Subcutaneous abdominal adipose tissue (tissue), 5 donors: ENCODE measurements at regions not wholly inside any gene's neighbourhood (a gene's known extent, or its start where the extent isn't known, plus 50 kb on each side); places are given as distances from the start of the nearest gene placed in this dataset.
"Not testable (repeated sequence)": the region's sequence is repeated elsewhere in the genome, so short reads cannot be mapped to it uniquely, and the experiment has no call there.

Experiments
- H3K27ac ChIP-seq: one replicate; pipeline ENCODE4 v1.7.0; 2013; ENCODE audit warnings: low read depth, mild to moderate bottlenecking, inconsistent platforms, low read length, moderate library complexity
- H3K27me3 ChIP-seq, 5 donors: one replicate each; pipeline ENCODE4 v1.7.0; 2013; ENCODE audit warnings: low read length in 5 of 5, inconsistent platforms in 1 of 5; ENCODE audit not compliant: control insufficient read depth in 5 of 5, insufficient read depth in 4 of 5
- H3K36me3 ChIP-seq, 5 donors: one replicate each; pipeline ENCODE4 v1.7.0; 2013; ENCODE audit warnings: low read length in 5 of 5; ENCODE audit not compliant: control insufficient read depth in 5 of 5, insufficient read depth in 5 of 5
- H3K4me1 ChIP-seq, 5 donors: one replicate each; pipeline ENCODE4 v1.7.0; 2013; ENCODE audit warnings: low read length in 5 of 5, mild to moderate bottlenecking in 3 of 5, moderate library complexity in 1 of 5; ENCODE audit not compliant: control insufficient read depth in 5 of 5, insufficient read depth in 5 of 5
- H3K4me3 ChIP-seq, 5 donors: one replicate each; pipeline ENCODE4 v1.7.0; 2013; ENCODE audit warnings: low read length in 5 of 5, low read depth in 1 of 5
- H3K9ac ChIP-seq, 5 donors: one replicate each; pipeline ENCODE4 v1.7.0; 2013; ENCODE audit warnings: low read length in 5 of 5, mild to moderate bottlenecking in 4 of 5, moderate library complexity in 3 of 5
- H3K9me3 ChIP-seq, 5 donors: one replicate each; pipeline ENCODE4 v1.7.0; 2013; ENCODE audit warnings: low read length in 5 of 5; ENCODE audit not compliant: control insufficient read depth in 5 of 5
- donor health status: healthy.
- donor health status: healthy.
- donor health status: healthy.
- donor health status: healthy.
- donor health status: healthy.

DNA sequence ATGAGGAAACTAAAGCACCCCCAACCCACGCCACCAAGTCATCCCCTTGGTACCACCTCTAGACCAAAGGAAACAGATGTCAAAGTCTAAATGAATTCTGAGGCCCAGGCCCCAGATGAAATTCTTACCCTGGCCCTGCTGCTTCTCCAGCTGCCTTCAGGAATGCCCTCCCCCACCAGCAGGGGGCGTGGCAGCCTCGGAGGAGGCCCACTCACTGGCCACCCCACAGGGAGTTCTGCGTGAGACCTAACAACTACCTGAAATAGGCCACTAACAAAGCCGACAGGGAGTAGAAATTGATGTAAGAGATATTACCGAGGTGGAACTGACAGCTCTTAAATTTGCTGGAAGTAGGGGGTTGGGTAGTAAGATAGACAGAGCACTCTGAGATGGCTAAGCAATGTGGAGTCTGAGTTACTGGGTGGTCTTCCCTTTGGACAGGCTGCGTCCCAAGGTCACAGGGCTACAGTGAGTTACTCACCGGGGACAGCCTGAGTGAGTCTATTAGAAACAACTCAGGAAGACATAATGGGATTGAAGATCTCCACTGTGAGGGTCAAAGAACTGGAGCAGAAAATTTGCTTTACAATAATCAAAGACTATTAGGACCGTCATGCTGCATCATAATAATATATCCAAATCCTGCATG lies 240.7 kb downstream of the SHOX2 start:
- Histone ChIP-seq H3K9me3 (no peaks in the 10 kb centered on the region), H3K36me3 (no peaks in the 10 kb centered on the region), H3K4me3 (no peak overlapping the region), H3K27me3 (no peaks in the 10 kb centered on the region), H3K27ac (no peak overlapping the region), H3K4me1 (peaks cover 2 to 16% (median 8%) of the 10 kb centered on the region in 5 donors), H3K9ac (no peak overlapping the region)

DNA sequence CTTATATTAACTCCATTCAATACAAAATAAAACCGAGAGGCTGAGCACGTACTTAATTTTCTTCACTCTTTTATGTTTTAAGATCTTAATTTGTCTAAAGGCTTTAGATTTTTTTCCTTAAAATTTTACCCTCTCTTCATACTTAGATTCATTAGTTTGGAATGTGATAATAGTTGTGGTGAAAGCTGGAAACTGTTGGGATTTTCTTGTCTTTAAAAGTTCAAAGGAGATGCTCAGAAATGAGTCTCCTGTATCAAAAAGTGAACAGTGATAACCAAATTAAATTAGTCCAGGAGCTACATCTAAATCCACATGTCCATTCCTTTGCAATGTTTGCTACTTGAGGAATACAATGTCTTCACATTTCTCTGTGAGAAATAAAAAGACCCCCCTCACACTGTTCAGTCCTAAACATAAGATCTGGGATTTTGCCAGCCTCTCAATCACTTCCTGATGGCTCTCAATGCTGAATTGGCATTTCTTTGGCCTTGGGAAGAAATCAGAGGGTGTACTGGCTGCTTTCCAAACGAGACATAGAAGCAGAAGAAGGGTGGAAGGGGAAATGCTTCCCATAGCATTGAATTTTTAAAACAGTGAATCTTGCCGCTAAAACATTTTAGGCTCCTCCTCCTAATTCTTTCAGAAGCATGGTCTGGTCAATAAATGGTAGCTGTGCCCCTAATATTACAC lies 245.0 kb downstream of the SHOX2 start:
- no peak overlapping the region for H3K9ac ChIP-seq
- no peaks in the 10 kb centered on the region for H3K36me3 ChIP-seq
- H3K27ac ChIP-seq = no peak overlapping the region
- no peaks in the 10 kb centered on the region for H3K27me3 ChIP-seq
- H3K9me3 ChIP-seq = no peaks in the 10 kb centered on the region
- peaks cover 0 to 10% (median 3%) of the 10 kb centered on the region in 5 donors for H3K4me1 ChIP-seq
- H3K4me3 ChIP-seq = no peak overlapping the region

DNA sequence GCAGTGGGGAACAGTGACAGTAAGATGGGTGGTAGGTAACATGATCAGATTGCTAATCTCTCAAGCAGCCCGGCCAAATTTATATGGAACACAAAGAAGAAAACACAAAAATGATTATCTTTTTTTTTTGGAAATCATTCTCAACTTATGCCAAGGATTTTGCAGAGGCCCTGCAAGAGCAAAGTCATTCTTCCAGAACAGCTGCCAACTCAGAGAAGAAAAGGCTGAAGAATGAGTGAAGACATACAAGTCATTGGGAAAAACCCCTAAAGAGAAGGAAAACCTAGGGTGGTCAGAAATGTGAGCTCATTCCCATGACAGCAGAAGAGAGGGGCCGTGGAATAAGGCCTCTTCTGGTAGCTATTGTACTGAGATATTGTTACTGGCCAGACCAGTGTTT lies 246.7 kb downstream of the SHOX2 start:
- Histone ChIP-seq H3K36me3 (no peaks in the 10 kb centered on the region), H3K27ac (no peak overlapping the region), H3K9ac (no peak overlapping the region), H3K4me1 (peaks cover 0 to 10% (median 3%) of the 10 kb centered on the region in 5 donors), H3K4me3 (no peak overlapping the region), H3K9me3 (no peaks in the 10 kb centered on the region), H3K27me3 (no peaks in the 10 kb centered on the region)

DNA sequence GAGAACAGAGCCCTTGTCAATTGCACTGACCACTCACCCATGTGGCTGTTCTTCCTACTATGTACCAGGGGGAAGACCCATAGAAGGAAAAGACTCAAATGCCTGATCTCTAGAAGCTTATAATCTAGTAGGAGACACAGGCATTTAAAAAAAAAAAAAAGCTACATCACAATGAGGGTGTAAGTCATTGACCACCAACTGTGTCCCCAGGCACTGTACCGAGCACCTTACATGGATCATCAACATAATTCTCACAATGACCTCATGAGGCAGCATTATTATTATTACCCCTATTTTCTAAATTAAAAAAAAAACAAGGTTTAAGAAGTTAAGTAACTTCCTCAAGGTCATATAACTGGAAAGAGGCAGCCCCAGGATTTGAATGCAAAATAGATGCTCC lies 247.4 kb downstream of the SHOX2 start:
- no peaks in the 10 kb centered on the region for H3K9me3 ChIP-seq
- H3K4me1 ChIP-seq = peaks cover 0 to 10% (median 3%) of the 10 kb centered on the region in 5 donors
- H3K4me3 ChIP-seq = no peak overlapping the region
- H3K9ac ChIP-seq = no peak overlapping the region
- no peak overlapping the region for H3K27ac ChIP-seq
- no peaks in the 10 kb centered on the region for H3K27me3 ChIP-seq
- no peaks in the 10 kb centered on the region for H3K36me3 ChIP-seq

- Histone ChIP-seq H3K27me3 (no peaks in the 10 kb centered on the region), H3K4me1 (peaks cover 0 to 10% (median 3%) of the 10 kb centered on the region in 5 donors), H3K4me3 (no peak overlapping the region), H3K9me3 (peaks cover 0 to 4% (median 2%) of the 10 kb centered on the region in 5 donors), H3K27ac (no peak overlapping the region), H3K9ac (no peak overlapping the region), H3K36me3 (no peaks in the 10 kb centered on the region)
Measured at GRCh38 chr3:157857440-157857839, 248.8 kb downstream of the SHOX2 start.

DNA sequence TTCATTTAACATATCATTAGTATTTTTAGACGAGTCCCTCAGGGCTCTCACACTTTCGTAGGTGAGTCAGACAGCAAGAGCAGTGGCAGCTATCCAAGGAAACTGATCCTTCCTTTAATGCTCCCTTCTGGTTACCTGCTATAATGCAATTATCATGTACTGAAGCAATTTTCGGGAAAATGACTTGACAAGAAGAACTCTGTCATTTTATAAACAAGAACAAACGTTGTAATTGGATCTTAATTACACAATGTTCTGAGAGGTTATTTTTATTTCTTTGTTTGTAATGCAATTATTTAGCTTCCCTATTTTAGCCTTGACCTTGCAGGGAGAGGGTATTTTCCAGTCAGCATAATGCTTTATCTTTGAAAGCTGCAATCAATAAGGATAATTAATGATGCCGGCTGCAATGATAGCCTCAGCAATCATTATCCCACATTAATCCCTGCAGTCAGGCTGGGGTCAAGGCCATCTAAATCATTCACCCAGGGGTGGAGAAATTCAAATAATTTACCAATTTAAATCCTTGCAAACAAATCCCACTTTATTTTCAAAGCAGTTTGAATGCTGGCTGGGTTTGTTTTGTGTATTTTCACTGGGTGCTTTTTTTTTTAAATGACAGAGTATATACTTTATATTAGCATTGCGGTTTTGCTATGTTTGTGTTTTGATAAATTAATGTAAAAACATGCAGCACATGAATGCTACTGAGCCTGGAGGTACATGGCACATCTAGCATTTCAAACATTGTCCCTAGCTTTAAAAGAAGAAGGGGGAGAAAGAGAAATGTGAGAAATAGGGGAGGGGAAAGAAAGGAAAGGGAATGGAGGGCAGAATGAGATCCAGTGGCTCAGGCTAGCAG lies 249.9 kb downstream of the SHOX2 start:
- H3K27ac ChIP-seq = no peak overlapping the region
- peaks cover 0 to 4% (median 2%) of the 10 kb centered on the region in 5 donors for H3K9me3 ChIP-seq
- H3K4me3 ChIP-seq = no peak overlapping the region
- H3K27me3 ChIP-seq = no peaks in the 10 kb centered on the region
- H3K36me3 ChIP-seq = no peaks in the 10 kb centered on the region
- H3K9ac ChIP-seq = no peak overlapping the region
- H3K4me1 ChIP-seq = peaks cover 0 to 7% (median 3%) of the 10 kb centered on the region in 5 donors

GRCh38 chr3:157845839-157846238 lies 260.4 kb downstream of the SHOX2 start:
- H3K9ac ChIP-seq, H3K9me3 ChIP-seq, H3K4me3 ChIP-seq, H3K27me3 ChIP-seq, H3K27ac ChIP-seq, H3K4me1 ChIP-seq, H3K36me3 ChIP-seq: not testable (repeated sequence)

GRCh38 chr3:157844800-157845565 lies 261.2 kb downstream of the SHOX2 start:
- Histone ChIP-seq H3K4me1 (peaks cover 0 to 8% (median 0%) of the 10 kb centered on the region in 5 donors), H3K9me3 (no peaks in the 10 kb centered on the region), H3K27ac (no peak overlapping the region), H3K4me3 (no peak overlapping the region), H3K36me3 (no peaks in the 10 kb centered on the region), H3K27me3 (no peaks in the 10 kb centered on the region), H3K9ac (no peak overlapping the region)

GRCh38 chr3:157844216-157844615 lies 262.0 kb downstream of the SHOX2 start:
- Histone ChIP-seq H3K27ac (no peak overlapping the region), H3K9ac (no peak overlapping the region), H3K4me1 (peaks cover 0 to 8% (median 0%) of the 10 kb centered on the region in 5 donors), H3K36me3 (no peaks in the 10 kb centered on the region), H3K4me3 (no peak overlapping the region), H3K27me3 (no peaks in the 10 kb centered on the region), H3K9me3 (no peaks in the 10 kb centered on the region)
